ENCODE measurements at regions not wholly inside any gene's neighbourhood (a gene's known extent, or its start where the extent isn't known, plus 50 kb on each side); places are given as distances from the start of the nearest gene placed in this dataset.

- TF ChIP-seq POLR2A (IDR thresholded peaks at IDR 0.05), result no peak
- no peak for TF ChIP-seq CTCF (IDR thresholded peaks at IDR 0.05)
These were observed 132.7 kb upstream of the DDHD1 start for GRCh38 chr14:53285821-53286220.

Data from ovary (tissue), 3 donors.